ENCODE measurements at regions not wholly inside any gene's neighbourhood (a gene's known extent, or its start where the extent isn't known, plus 50 kb on each side); places are given as distances from the start of the nearest gene placed in this dataset.

- TF ChIP-seq CTCF (optimal IDR thresholded peaks at IDR 0.05 in 1 of 3, IDR thresholded peaks at IDR 0.05 in 1 of 3, conservative IDR thresholded peaks at IDR 0.05 in 1 of 3; ENCODE audit: extremely low read depth in 1 of 3, insufficient read depth in 2 of 3, low read length in 3 of 3) (no peak), EZH2 (IDR thresholded peaks at IDR 0.05; ENCODE audit: low read length) (no peak)
These were observed 605.5 kb upstream of the USP15 start for GRCh38 chr12:61654698-61655097.
